Activated T-cell treated with anti-CD3 and anti-CD28 coated beads, Interleukin-2, amount 50 U/mL, for 4 hours (primary cell): ENCODE measurements at regions not wholly inside any gene's neighbourhood (a gene's known extent, or its start where the extent isn't known, plus 50 kb on each side); places are given as distances from the start of the nearest gene placed in this dataset.
"Not testable (repeated sequence)": the region's sequence is repeated elsewhere in the genome, so short reads cannot be mapped to it uniquely, and the experiment has no call there.

Experiments used
- ATAC-seq, 2 donors: fragments of 200-7000 bp; cut with Tn5 transposase; one replicate each; pipeline ENCODE4 v1.10.0; 2021
- DNase-seq: peaks from one replicate; pipeline ENCODE4 v3.0.0-alpha.2; 2020
- H3K27me3 Mint-ChIP-seq: one replicate; pipeline ENCODE4 v1.8.0; 2021; ENCODE audit warnings: low read depth, mixed read lengths
- H3K36me3 Mint-ChIP-seq: one replicate; pipeline ENCODE4 v1.8.0; 2022; ENCODE audit warnings: mixed read lengths; ENCODE audit not compliant: insufficient read depth
- H3K4me1 Mint-ChIP-seq: one replicate; pipeline ENCODE4 v1.8.0; 2021; ENCODE audit warnings: low read depth, mixed read lengths
- H3K4me3 Mint-ChIP-seq: one replicate; pipeline ENCODE4 v1.8.0; 2021; ENCODE audit warnings: mild to moderate bottlenecking, moderate library complexity, mixed read lengths
- H3K9me3 Mint-ChIP-seq: one replicate; pipeline ENCODE4 v1.8.0; 2021; ENCODE audit warnings: mixed read lengths

GRCh38 chr16:86245895-86246294, 264.4 kb upstream of the FOXF1 start:
- Mint-ChIP-seq H3K4me1 (no peaks in the 10 kb centered on the region), H3K9me3 (peaks cover 3% of the 10 kb centered on the region), H3K27me3 (peaks cover 32% of the 10 kb centered on the region), H3K4me3 (no peak overlapping the region), H3K36me3 (no peaks in the 10 kb centered on the region)
- ATAC-seq (no peak), DNase-seq (no peak)

GRCh38 chr16:86248310-86248905, 261.9 kb upstream of the FOXF1 start:
- no peaks in the 10 kb centered on the region for H3K4me1 Mint-ChIP-seq
- DNase-seq (no peak), ATAC-seq (no peak)
- no peak overlapping the region for H3K4me3 Mint-ChIP-seq
- H3K36me3 Mint-ChIP-seq, result no peaks in the 10 kb centered on the region
- peaks cover 3% of the 10 kb centered on the region for H3K9me3 Mint-ChIP-seq
- peaks cover 18% of the 10 kb centered on the region for H3K27me3 Mint-ChIP-seq

- no peak for DNase-seq
- H3K36me3 Mint-ChIP-seq, result no peaks in the 10 kb centered on the region
- H3K4me1 Mint-ChIP-seq, result no peaks in the 10 kb centered on the region
These were observed 260.7 kb upstream of the FOXF1 start for GRCh38 chr16:86249631-86250030.

GRCh38 chr16:86251682-86252081, 258.6 kb upstream of the FOXF1 start:
- H3K36me3 Mint-ChIP-seq, result no peaks in the 10 kb centered on the region
- DNase-seq, result no peak
- peaks cover 20% of the 10 kb centered on the region for H3K9me3 Mint-ChIP-seq
- peaks cover 7% of the 10 kb centered on the region for H3K27me3 Mint-ChIP-seq
- H3K4me1 Mint-ChIP-seq, result no peaks in the 10 kb centered on the region
- no peak overlapping the region for H3K4me3 Mint-ChIP-seq
- no peak for ATAC-seq

More at GRCh38 chr16:86249631-86250030, 260.7 kb upstream of the FOXF1 start:
- peaks cover 3% of the 10 kb centered on the region for H3K9me3 Mint-ChIP-seq
- H3K4me3 Mint-ChIP-seq, result no peak overlapping the region
- H3K27me3 Mint-ChIP-seq, result peaks cover 11% of the 10 kb centered on the region
- ATAC-seq, result no peak

- H3K9me3 Mint-ChIP-seq, result peaks cover 28% of the 10 kb centered on the region
- DNase-seq (no peak), ATAC-seq (no peak)
- no peak overlapping the region for H3K4me3 Mint-ChIP-seq
- peaks cover 7% of the 10 kb centered on the region for H3K27me3 Mint-ChIP-seq
- no peaks in the 10 kb centered on the region for H3K4me1 Mint-ChIP-seq
- no peaks in the 10 kb centered on the region for H3K36me3 Mint-ChIP-seq
These were observed 257.7 kb upstream of the FOXF1 start for GRCh38 chr16:86252596-86252995.

GRCh38 chr16:86255966-86256365, 254.4 kb upstream of the FOXF1 start:
- H3K4me3 Mint-ChIP-seq, result no peak overlapping the region
- peaks cover 30% of the 10 kb centered on the region for H3K9me3 Mint-ChIP-seq
- H3K27me3 Mint-ChIP-seq, result peaks cover 22% of the 10 kb centered on the region
- ATAC-seq, result no peak
- no peaks in the 10 kb centered on the region for H3K4me1 Mint-ChIP-seq
- DNase-seq, result no peak
- no peaks in the 10 kb centered on the region for H3K36me3 Mint-ChIP-seq

- H3K36me3 Mint-ChIP-seq, result no peaks in the 10 kb centered on the region
- DNase-seq (no peak), ATAC-seq (no peak)
- H3K4me3 Mint-ChIP-seq, result no peak overlapping the region
- peaks cover 32% of the 10 kb centered on the region for H3K9me3 Mint-ChIP-seq
- peaks cover 25% of the 10 kb centered on the region for H3K27me3 Mint-ChIP-seq
- no peaks in the 10 kb centered on the region for H3K4me1 Mint-ChIP-seq
These were observed 253.3 kb upstream of the FOXF1 start for GRCh38 chr16:86256995-86257394.

- H3K4me3 Mint-ChIP-seq, result no peak overlapping the region
- peaks cover 32% of the 10 kb centered on the region for H3K9me3 Mint-ChIP-seq
- no peaks in the 10 kb centered on the region for H3K4me1 Mint-ChIP-seq
- no peak for ATAC-seq
- H3K36me3 Mint-ChIP-seq, result no peaks in the 10 kb centered on the region
- DNase-seq, result no peak
- peaks cover 24% of the 10 kb centered on the region for H3K27me3 Mint-ChIP-seq
These were observed 252.8 kb upstream of the FOXF1 start for GRCh38 chr16:86257546-86257945.

- DNase-seq (no peak), ATAC-seq (no peak)
- Mint-ChIP-seq H3K36me3 (no peaks in the 10 kb centered on the region), H3K4me1 (no peaks in the 10 kb centered on the region), H3K9me3 (peaks cover 32% of the 10 kb centered on the region), H3K27me3 (peaks cover 22% of the 10 kb centered on the region), H3K4me3 (no peak overlapping the region)
These were observed 251.6 kb upstream of the FOXF1 start for GRCh38 chr16:86258713-86259112.

GRCh38 chr16:86259499-86259898, 250.8 kb upstream of the FOXF1 start:
- Mint-ChIP-seq H3K36me3 (no peaks in the 10 kb centered on the region), H3K27me3 (peaks cover 22% of the 10 kb centered on the region), H3K9me3 (peaks cover 32% of the 10 kb centered on the region), H3K4me3 (no peak overlapping the region), H3K4me1 (no peaks in the 10 kb centered on the region)
- DNase-seq, result no peak
- no peak for ATAC-seq

- DNase-seq (no peak), ATAC-seq (no peak)
- H3K4me1 Mint-ChIP-seq, result no peaks in the 10 kb centered on the region
- peaks cover 17% of the 10 kb centered on the region for H3K9me3 Mint-ChIP-seq
- no peaks in the 10 kb centered on the region for H3K36me3 Mint-ChIP-seq
- H3K27me3 Mint-ChIP-seq, result peaks cover 22% of the 10 kb centered on the region
- H3K4me3 Mint-ChIP-seq, result no peak overlapping the region
These were observed 248.9 kb upstream of the FOXF1 start for GRCh38 chr16:86261379-86261778.

- not testable (repeated sequence) for H3K4me1 Mint-ChIP-seq, H3K36me3 Mint-ChIP-seq, H3K27me3 Mint-ChIP-seq, ATAC-seq, DNase-seq, H3K4me3 Mint-ChIP-seq, H3K9me3 Mint-ChIP-seq
These were observed 242.7 kb upstream of the FOXF1 start for GRCh38 chr16:86267657-86268056.

GRCh38 chr16:86270696-86271095, 239.6 kb upstream of the FOXF1 start:
- ATAC-seq (no peak), DNase-seq (no peak)
- no peaks in the 10 kb centered on the region for H3K36me3 Mint-ChIP-seq
- no peaks in the 10 kb centered on the region for H3K9me3 Mint-ChIP-seq
- H3K4me1 Mint-ChIP-seq, result no peaks in the 10 kb centered on the region
- H3K27me3 Mint-ChIP-seq, result peaks cover 4% of the 10 kb centered on the region
- no peak overlapping the region for H3K4me3 Mint-ChIP-seq

GRCh38 chr16:86272744-86273143, 237.6 kb upstream of the FOXF1 start:
- Mint-ChIP-seq H3K4me3 (no peak overlapping the region), H3K9me3 (no peaks in the 10 kb centered on the region), H3K4me1 (no peaks in the 10 kb centered on the region), H3K27me3 (peaks cover 6% of the 10 kb centered on the region), H3K36me3 (no peaks in the 10 kb centered on the region)
- ATAC-seq, result no peak
- no peak for DNase-seq

- no peaks in the 10 kb centered on the region for H3K4me1 Mint-ChIP-seq
- no peak for ATAC-seq
- H3K27me3 Mint-ChIP-seq, result peaks cover 16% of the 10 kb centered on the region
- no peaks in the 10 kb centered on the region for H3K9me3 Mint-ChIP-seq
- no peaks in the 10 kb centered on the region for H3K36me3 Mint-ChIP-seq
- no peak for DNase-seq
- no peak overlapping the region for H3K4me3 Mint-ChIP-seq
These were observed 233.1 kb upstream of the FOXF1 start for GRCh38 chr16:86277221-86277620.

- peaks cover 18% of the 10 kb centered on the region for H3K27me3 Mint-ChIP-seq
- H3K36me3 Mint-ChIP-seq, DNase-seq, H3K4me1 Mint-ChIP-seq, H3K4me3 Mint-ChIP-seq, ATAC-seq, H3K9me3 Mint-ChIP-seq: not testable (repeated sequence)
These were observed 232.5 kb upstream of the FOXF1 start for GRCh38 chr16:86277859-86278258.
